SJCRH30 (cell line): ENCODE measurements at regions not wholly inside any gene's neighbourhood (a gene's known extent, or its start where the extent isn't known, plus 50 kb on each side); places are given as distances from the start of the nearest gene placed in this dataset.
A peak's percentile ranks its signal among the peaks of the same experiment; 100 is the strongest.

Source experiments
- DNase-seq, 2 experiments: peaks; one replicate each; pipeline ENCODE4 v3.0.0-alpha.2; 2015 to 2020
- H3K27ac ChIP-seq: fragments of 250-450 bp; sonication (Bioruptor Pico); 2 replicates; pipeline ENCODE4 v1.5.1; 2020; ENCODE audit warnings: mild to moderate bottlenecking, moderate library complexity
- H3K27me3 ChIP-seq: fragments of 250-450 bp; sonication (Bioruptor Pico); 2 replicates; pipeline ENCODE4 v1.5.1; 2020; ENCODE audit warnings: mild to moderate bottlenecking, moderate library complexity
- H3K36me3 ChIP-seq: fragments of 250-450 bp; sonication (Bioruptor Pico); 2 replicates; pipeline ENCODE4 v1.5.1; 2020; ENCODE audit warnings: mild to moderate bottlenecking, moderate library complexity
- H3K4me1 ChIP-seq: fragments of 250-450 bp; sonication (Bioruptor Pico); 2 replicates; pipeline ENCODE4 v1.5.1; 2020; ENCODE audit warnings: mild to moderate bottlenecking, moderate library complexity
- H3K4me3 ChIP-seq: fragments of 250-450 bp; sonication (Bioruptor Pico); 2 replicates; pipeline ENCODE4 v1.5.1; 2020; ENCODE audit warnings: mild to moderate bottlenecking, moderate library complexity
- H3K9me3 ChIP-seq: fragments of 250-450 bp; sonication (Bioruptor Pico); replicated peaks from 2 replicates; pipeline ENCODE4 v1.5.1; 2020; ENCODE audit warnings: mild to moderate bottlenecking, moderate library complexity

- DNase-seq, result peak in 1 of 2 experiments; percentile 52
- H3K27ac ChIP-seq, result peak overlapping the region; percentile 22; the same call in 1 of the 2 replicates
Measured at GRCh38 chr9:31683116-31683515, 701.3 kb upstream of the ACO1 start.

GRCh38 chr9:31697956-31698355 lies 686.5 kb upstream of the ACO1 start:
- Histone ChIP-seq H3K4me1 (no peaks in the 10 kb centered on the region), H3K4me3 (no peak overlapping the region)

More at GRCh38 chr9:31683116-31683515, 701.3 kb upstream of the ACO1 start:
- H3K36me3 ChIP-seq, result no peaks in the 10 kb centered on the region
- no peak overlapping the region for H3K4me3 ChIP-seq
- no peaks in the 10 kb centered on the region for H3K9me3 ChIP-seq
- H3K27me3 ChIP-seq, result no peaks in the 10 kb centered on the region
- H3K4me1 ChIP-seq, result peaks cover 11% of the 10 kb centered on the region; the same call in 1 of the 2 replicates

GRCh38 chr9:31699836-31700235 lies 684.6 kb upstream of the ACO1 start:
- Histone ChIP-seq H3K4me1 (no peaks in the 10 kb centered on the region), H3K9me3 (no peaks in the 10 kb centered on the region), H3K27me3 (no peaks in the 10 kb centered on the region), H3K4me3 (no peak overlapping the region), H3K36me3 (no peaks in the 10 kb centered on the region), H3K27ac (no peak overlapping the region)
- DNase-seq, result no peak

More at GRCh38 chr9:31697956-31698355, 686.5 kb upstream of the ACO1 start:
- Histone ChIP-seq H3K9me3 (no peaks in the 10 kb centered on the region), H3K27ac (no peak overlapping the region), H3K27me3 (no peaks in the 10 kb centered on the region), H3K36me3 (no peaks in the 10 kb centered on the region)
- no peak for DNase-seq

- no peak for DNase-seq
- Histone ChIP-seq H3K36me3 (no peaks in the 10 kb centered on the region), H3K27ac (no peak overlapping the region), H3K4me1 (no peaks in the 10 kb centered on the region), H3K9me3 (no peaks in the 10 kb centered on the region), H3K4me3 (no peak overlapping the region), H3K27me3 (no peaks in the 10 kb centered on the region)
Measured at GRCh38 chr9:31700252-31701045, 684.0 kb upstream of the ACO1 start.

- no peak for DNase-seq
- H3K9me3 ChIP-seq, result no peaks in the 10 kb centered on the region
- no peak overlapping the region for H3K4me3 ChIP-seq
- H3K27me3 ChIP-seq, result no peaks in the 10 kb centered on the region
- H3K27ac ChIP-seq, result no peak overlapping the region
- no peaks in the 10 kb centered on the region for H3K36me3 ChIP-seq
- H3K4me1 ChIP-seq, result no peaks in the 10 kb centered on the region
Measured at GRCh38 chr9:31702957-31703356, 681.5 kb upstream of the ACO1 start.

- H3K4me3 ChIP-seq, result no peak overlapping the region
- no peak overlapping the region for H3K27ac ChIP-seq
- peaks cover 5% of the 10 kb centered on the region for H3K4me1 ChIP-seq
- DNase-seq, result peak; percentile 60 to 83
- H3K27me3 ChIP-seq, result no peaks in the 10 kb centered on the region
- no peaks in the 10 kb centered on the region for H3K36me3 ChIP-seq
- no peaks in the 10 kb centered on the region for H3K9me3 ChIP-seq
Measured at GRCh38 chr9:31715250-31715649, 669.2 kb upstream of the ACO1 start.

GRCh38 chr9:31719262-31719661 lies 665.2 kb upstream of the ACO1 start:
- H3K9me3 ChIP-seq, result no peaks in the 10 kb centered on the region
- H3K27me3 ChIP-seq, result no peaks in the 10 kb centered on the region
- no peaks in the 10 kb centered on the region for H3K36me3 ChIP-seq
- H3K27ac ChIP-seq, result no peak overlapping the region
- H3K4me3 ChIP-seq, result no peak overlapping the region
- no peak for DNase-seq
- H3K4me1 ChIP-seq, result peaks cover 5% of the 10 kb centered on the region

- DNase-seq, result no peak
- Histone ChIP-seq H3K9me3 (no peaks in the 10 kb centered on the region), H3K27me3 (no peaks in the 10 kb centered on the region), H3K27ac (no peak overlapping the region), H3K4me1 (no peaks in the 10 kb centered on the region), H3K36me3 (no peaks in the 10 kb centered on the region), H3K4me3 (no peak overlapping the region)
Measured at GRCh38 chr9:31730398-31730797, 654.0 kb upstream of the ACO1 start.

GRCh38 chr9:31733166-31733565 lies 651.3 kb upstream of the ACO1 start:
- DNase-seq, result no peak
- Histone ChIP-seq H3K27me3 (no peaks in the 10 kb centered on the region), H3K4me1 (no peaks in the 10 kb centered on the region), H3K4me3 (no peak overlapping the region), H3K27ac (no peak overlapping the region), H3K9me3 (no peaks in the 10 kb centered on the region), H3K36me3 (no peaks in the 10 kb centered on the region)

- H3K27me3 ChIP-seq, result no peaks in the 10 kb centered on the region
- no peak overlapping the region for H3K27ac ChIP-seq
- H3K4me3 ChIP-seq, result no peak overlapping the region
- no peak for DNase-seq
- no peaks in the 10 kb centered on the region for H3K9me3 ChIP-seq
- no peaks in the 10 kb centered on the region for H3K36me3 ChIP-seq
- H3K4me1 ChIP-seq, result no peaks in the 10 kb centered on the region
Measured at GRCh38 chr9:31736581-31737179, 647.8 kb upstream of the ACO1 start.

- Histone ChIP-seq H3K27ac (no peak overlapping the region), H3K36me3 (no peaks in the 10 kb centered on the region), H3K27me3 (no peaks in the 10 kb centered on the region), H3K9me3 (no peaks in the 10 kb centered on the region), H3K4me1 (no peaks in the 10 kb centered on the region), H3K4me3 (no peak overlapping the region)
- no peak for DNase-seq
Measured at GRCh38 chr9:31740705-31741104, 643.7 kb upstream of the ACO1 start.

GRCh38 chr9:31744589-31744988 lies 639.9 kb upstream of the ACO1 start:
- H3K9me3 ChIP-seq, result no peaks in the 10 kb centered on the region
- H3K27ac ChIP-seq, result no peak overlapping the region
- H3K36me3 ChIP-seq, result no peaks in the 10 kb centered on the region
- DNase-seq, result no peak
- no peak overlapping the region for H3K4me3 ChIP-seq
- no peaks in the 10 kb centered on the region for H3K4me1 ChIP-seq
- H3K27me3 ChIP-seq, result no peaks in the 10 kb centered on the region

- H3K9me3 ChIP-seq, result no peaks in the 10 kb centered on the region
- H3K27me3 ChIP-seq, result no peaks in the 10 kb centered on the region
- no peaks in the 10 kb centered on the region for H3K4me1 ChIP-seq
- no peak for DNase-seq
- H3K27ac ChIP-seq, result no peak overlapping the region
- no peak overlapping the region for H3K4me3 ChIP-seq
- H3K36me3 ChIP-seq, result no peaks in the 10 kb centered on the region
Measured at GRCh38 chr9:31745468-31745867, 639.0 kb upstream of the ACO1 start.

GRCh38 chr9:31745886-31746285 lies 638.6 kb upstream of the ACO1 start:
- Histone ChIP-seq H3K9me3 (no peaks in the 10 kb centered on the region), H3K4me1 (no peaks in the 10 kb centered on the region), H3K27ac (no peak overlapping the region), H3K4me3 (no peak overlapping the region), H3K27me3 (no peaks in the 10 kb centered on the region), H3K36me3 (no peaks in the 10 kb centered on the region)
- DNase-seq, result no peak

- Histone ChIP-seq H3K27me3 (no peaks in the 10 kb centered on the region), H3K9me3 (no peaks in the 10 kb centered on the region), H3K4me3 (no peak overlapping the region), H3K4me1 (no peaks in the 10 kb centered on the region), H3K36me3 (no peaks in the 10 kb centered on the region), H3K27ac (no peak overlapping the region)
- DNase-seq, result no peak
Measured at GRCh38 chr9:31753756-31754155, 630.7 kb upstream of the ACO1 start.

- Histone ChIP-seq H3K9me3 (no peaks in the 10 kb centered on the region), H3K36me3 (no peaks in the 10 kb centered on the region), H3K4me3 (no peak overlapping the region), H3K27ac (no peak overlapping the region), H3K4me1 (no peaks in the 10 kb centered on the region), H3K27me3 (no peaks in the 10 kb centered on the region)
- no peak for DNase-seq
Measured at GRCh38 chr9:31759703-31760102, 624.7 kb upstream of the ACO1 start.
